SK-N-DZ (cell line): ENCODE measurements at regions not wholly inside any gene's neighbourhood (a gene's known extent, or its start where the extent isn't known, plus 50 kb on each side); places are given as distances from the start of the nearest gene placed in this dataset.

Experiments used
- DNase-seq: peaks from one replicate; pipeline ENCODE4 v3.0.0-alpha.2; 2015; ENCODE audit warnings: low spot score

- DNase-seq, result no peak
These were observed 54.0 kb upstream of the STMND1 start for GRCh38 chr6:17047889-17048288.

DNA sequence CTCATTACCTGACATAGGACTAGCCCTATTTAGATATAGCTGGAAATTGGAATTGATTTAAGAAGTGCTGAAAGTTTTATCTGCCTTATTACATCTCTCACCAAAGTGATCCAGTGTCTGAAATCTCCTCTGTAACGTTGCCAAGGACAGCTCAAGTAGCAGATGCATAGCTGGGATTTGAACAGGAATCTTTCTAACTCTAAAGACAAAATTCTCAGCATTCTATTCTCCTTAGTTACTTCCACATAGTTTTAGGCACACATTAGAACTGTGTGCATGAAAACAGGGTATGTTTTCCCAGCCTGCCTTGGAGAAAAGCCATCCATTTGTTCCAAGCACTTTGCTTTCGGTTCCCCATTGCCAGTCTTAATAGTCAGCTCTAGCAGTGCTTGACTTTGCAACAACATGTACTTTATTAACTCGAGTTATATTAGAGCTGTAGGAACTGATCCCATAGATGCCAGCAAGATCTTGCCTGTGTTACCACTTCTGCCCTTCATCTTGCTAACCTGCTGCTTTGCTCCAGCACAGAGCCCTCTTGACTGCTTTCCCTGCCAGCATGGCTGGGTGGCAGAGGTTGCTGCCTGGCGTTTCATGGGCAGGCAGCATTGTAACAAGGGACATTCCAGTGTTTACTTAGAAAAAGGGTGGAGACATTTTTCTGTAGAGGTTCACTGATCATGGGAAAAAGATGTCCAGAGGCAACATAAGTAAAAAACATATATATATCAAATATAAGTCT lies 56.1 kb upstream of the STMND1 start:
- DNase-seq, result peak; percentile 54

DNA sequence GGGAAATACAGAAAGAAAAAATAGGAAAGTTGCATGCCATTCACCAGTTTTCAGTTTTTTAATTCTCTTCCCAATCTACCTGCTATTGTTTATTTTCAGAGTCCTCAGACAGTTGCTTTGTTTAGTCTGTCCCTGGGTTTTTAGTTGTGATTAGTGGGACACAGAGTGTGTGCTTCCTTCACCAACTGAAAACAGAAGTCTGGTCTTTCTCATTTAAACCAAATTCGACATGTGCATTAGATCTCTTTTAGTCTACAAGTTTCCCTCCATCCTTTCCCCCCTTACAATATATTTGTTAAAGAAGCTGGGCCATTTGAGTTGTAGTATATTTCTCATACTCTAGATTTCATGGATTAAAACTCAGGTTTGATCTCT lies 58.7 kb upstream of the STMND1 start:
- DNase-seq, result peak; percentile 72

- peak; percentile 82 for DNase-seq
These were observed 59.3 kb upstream of the STMND1 start for GRCh38 chr6:17042422-17043147.

DNA sequence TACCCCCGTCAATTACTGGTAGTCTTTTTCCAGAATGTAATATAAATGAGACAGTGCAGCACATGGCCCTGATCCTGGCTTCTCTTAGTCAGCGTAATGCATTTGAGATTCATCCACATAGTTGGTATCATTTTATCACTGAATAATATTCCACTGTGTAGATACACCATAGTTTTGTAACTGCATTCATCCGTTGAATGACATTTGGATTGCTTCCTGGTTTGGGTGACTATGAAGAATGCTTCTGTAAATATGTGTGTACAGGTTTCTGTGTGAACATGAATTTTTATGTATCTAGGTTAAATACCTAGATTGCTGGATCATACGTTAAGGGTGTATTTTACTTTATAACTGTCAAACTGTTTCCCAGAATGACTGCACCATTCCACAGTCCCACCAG lies 62.6 kb upstream of the STMND1 start:
- DNase-seq, result no peak

- DNase-seq, result no peak
These were observed 63.5 kb upstream of the STMND1 start for GRCh38 chr6:17038316-17038715.

DNA sequence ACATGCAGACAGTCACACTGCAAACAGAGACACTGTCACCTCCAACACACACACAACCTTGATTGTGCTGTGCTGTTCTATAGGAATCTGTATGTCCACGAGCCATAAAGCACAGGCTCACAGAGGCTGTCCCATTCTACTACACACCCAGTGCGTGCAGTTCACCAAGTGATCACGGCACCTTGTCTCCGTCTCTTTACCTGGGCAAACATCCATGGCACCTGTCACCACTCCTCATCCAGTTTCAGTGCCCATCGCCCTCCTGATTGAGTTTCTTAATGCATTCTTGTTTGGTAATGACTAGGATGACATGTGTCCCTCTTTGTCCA lies 65.8 kb upstream of the STMND1 start:
- no peak for DNase-seq

DNA sequence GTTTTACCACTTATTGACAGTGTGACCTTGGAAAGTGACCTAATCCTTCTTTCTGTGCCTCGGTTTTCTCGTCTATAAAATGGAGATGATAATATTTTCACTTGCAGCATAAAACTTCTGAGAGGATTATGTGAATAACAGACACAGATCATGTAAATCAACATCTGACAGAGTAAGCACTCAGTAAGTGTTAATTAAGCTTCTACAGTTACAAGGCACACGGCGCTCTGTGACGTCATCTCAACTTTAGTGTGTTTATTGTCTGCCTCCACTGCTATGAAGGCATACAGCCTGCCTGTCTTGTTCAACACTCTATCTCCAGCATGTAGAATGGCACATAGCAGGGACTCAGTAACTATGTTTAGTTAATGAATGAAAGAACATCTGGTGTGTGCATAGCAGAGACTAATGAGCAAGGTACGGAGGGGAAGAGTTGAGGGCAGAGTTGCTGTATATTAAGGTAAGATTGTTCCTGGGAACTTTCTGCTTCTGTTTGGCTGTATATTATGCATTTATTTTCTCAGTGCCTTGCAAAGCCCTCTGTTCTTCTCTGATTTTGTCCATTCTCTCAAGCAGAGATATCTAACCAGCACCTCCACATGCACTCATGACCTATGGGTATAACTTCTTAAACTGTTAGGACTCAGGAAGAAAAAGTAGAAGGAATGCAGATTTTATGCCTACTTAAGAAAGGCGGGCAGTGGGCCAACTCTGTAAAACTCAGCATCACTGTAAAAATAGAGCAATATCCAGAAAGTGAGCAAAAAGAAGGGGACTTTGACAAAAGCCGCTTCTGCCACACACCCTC lies 66.4 kb upstream of the STMND1 start:
- no peak for DNase-seq

GRCh38 chr6:17033746-17034145 lies 68.1 kb upstream of the STMND1 start:
- DNase-seq, result no peak

DNA sequence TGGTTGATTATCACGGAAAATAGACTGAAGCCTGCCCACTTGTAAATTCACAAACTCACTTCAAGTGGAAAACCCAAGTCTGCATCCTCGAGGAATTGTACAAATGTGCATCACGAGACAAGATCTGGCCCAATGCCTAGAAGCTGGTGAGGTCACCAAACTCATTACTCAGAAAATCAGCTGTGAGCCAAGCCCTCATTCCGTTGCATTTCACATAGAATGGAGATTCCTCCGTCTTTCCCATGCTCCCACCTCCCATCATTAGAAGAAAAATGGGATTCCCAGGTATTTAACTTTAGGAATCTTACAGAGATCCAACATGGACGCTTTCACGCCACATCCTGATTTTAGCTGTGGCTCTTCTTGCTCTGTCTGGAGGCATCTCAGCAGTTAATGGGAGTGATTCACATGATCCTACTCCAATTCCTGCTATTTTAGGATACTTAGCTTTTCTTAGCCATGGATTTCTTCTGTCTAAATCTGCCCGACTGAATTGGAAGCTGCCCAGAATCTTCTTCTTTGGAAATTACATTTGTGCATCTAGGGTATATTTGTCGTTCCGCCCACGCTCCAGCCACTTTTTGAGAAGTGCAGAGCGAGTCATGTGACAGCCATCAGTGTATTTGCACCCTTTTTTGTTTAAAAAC lies 68.7 kb upstream of the STMND1 start:
- DNase-seq, result no peak

DNA sequence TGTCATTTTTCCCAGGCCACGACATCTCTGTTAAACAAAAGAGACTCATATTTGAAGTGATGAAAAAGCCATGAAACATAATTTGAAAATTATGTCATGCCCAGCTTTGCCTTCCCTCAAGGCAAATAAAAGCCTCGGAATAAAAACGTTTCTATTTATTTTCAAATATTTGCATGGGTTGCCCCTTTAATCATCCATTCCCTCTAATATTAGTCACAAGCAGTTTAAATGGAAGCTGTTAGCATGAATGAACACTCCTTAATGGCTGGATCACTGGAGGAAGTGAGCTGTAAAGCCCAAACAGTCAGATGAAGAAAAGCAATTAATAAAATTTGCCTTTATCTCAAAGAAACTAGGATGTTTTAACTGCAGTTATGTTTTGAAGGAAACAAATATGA lies 69.3 kb upstream of the STMND1 start:
- DNase-seq, result no peak

- no peak for DNase-seq
These were observed 69.9 kb upstream of the STMND1 start for GRCh38 chr6:17031961-17032360.

DNA sequence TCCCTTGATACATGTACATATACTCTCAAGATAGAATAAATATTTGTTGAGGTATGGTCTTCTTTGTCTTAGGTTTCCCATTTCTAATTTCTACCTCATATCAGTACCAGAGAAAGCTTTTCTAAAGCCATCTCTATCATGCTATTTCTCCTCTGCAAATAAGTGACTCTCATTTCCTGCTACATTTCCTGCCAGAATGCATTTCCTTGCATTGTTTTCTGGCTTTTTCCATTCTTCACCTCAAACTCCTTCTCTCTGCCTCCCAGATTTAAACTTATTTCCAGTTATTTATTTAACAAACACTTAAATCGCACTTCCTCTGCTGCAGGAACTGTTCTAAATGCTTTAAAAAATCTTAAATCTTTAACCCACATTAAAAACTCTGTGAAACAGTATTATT lies 74.4 kb upstream of the STMND1 start:
- no peak for DNase-seq

DNA sequence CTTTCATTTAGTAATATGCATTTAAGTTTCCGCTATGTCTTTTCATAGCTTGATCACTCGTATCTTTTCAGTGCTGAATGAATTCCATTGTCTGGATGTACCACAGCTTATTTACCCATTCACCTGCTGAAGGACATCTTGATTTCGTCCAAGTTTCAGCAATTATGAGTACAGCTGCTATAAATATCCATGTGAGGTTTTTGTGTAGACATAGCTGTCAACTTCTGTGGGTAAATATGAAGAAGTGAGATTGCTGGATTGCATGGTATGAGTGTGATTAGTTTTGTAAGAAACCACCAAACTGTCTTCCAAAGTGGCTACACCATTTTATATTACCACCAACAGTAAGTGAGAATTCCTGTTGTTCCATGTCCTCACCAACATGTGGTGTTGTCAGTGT lies 79.2 kb upstream of the STMND1 start:
- no peak for DNase-seq

DNA sequence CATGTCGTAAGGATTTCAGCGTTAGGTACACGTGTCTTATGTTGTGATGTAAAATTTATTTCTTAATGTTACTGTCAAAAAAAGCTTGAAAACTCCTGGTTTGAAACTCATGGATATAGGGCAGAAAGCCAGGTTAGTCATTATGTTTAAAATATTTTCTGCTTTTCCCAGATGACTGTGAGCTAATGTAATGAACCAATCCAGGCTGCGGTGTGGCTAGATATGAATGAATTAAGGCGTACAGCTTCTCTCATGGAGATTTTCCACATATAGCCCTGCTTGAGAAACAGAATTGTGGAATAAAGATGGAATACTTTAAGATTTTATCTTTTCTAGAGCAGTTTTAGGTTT lies 80.3 kb upstream of the STMND1 start:
- DNase-seq, result no peak

DNA sequence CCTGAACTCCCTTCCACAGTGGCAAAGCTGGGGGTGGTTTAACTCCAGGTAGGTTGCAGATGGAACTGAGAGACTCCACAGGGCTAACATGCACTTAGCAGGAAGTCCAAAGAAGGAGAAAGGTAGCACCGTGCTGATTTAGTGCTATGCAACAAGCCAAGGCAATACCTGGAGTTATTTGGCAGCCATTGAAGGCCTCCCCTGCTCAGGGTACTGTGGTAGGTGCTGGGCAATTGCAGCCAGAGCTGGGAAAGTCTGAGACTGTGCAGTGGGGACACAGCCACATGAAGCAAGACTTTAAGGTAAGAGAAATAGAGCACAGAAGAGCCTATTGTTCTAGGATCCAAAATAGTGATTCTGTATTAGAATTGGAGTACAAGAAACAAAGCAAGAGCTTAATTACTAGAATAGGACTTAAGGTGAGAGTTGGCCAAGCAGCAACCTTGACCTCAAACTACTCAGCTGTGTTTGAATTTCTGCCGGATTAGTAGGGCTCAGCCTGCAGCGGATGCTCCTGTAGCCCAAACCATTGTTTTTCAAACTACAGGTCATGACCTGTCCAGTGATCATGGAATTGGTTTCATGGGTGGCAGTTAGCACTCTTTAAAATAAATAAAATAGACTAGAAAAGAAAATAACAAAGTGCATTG lies 80.8 kb upstream of the STMND1 start:
- DNase-seq, result no peak

- no peak for DNase-seq
These were observed 83.4 kb upstream of the STMND1 start for GRCh38 chr6:17018425-17018824.

DNA sequence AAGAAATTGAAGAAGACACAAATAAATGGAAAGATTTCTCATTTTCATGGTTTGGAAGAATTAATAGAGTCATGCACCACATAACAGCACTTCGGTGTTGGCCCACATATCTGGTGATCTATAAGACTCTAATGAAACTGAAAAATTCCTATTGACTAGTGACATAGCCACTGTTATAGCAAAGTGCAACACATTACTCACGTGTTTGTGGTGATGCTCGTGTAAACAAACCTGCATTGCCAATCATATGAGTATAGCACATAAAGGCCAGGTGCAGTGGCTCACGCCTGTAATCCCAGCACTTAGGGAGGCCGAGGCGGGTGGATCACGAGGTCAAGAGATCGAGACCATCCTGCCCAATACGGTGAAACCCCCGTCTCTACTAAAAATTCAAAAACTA lies 84.4 kb upstream of the STMND1 start:
- DNase-seq, result no peak

GRCh38 chr6:17015551-17016381 lies 86.1 kb upstream of the STMND1 start:
- no peak for DNase-seq

DNA sequence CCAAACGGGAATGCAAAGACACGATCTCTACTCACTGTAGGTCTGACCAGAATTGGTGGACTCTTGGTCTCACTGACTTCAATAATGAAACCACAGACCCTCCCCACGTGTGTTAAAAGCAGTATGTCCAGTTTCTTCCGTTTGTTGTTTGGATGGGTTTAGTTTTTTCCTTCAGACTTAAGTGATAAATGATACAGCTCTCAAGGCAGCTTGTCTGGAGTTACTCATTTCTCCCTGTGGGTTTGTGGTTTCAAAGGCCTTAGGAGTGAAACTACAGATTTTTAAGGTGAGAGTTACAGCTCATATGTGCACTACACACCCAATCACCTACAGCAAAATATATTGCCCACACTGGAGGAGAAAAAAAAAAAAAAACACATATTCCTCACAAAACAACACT lies 86.7 kb upstream of the STMND1 start:
- DNase-seq, result no peak

GRCh38 chr6:17013701-17014100 lies 88.1 kb upstream of the STMND1 start:
- DNase-seq, result no peak
